ENCODE measurements at regions not wholly inside any gene's neighbourhood (a gene's known extent, or its start where the extent isn't known, plus 50 kb on each side); places are given as distances from the start of the nearest gene placed in this dataset.

DNA sequence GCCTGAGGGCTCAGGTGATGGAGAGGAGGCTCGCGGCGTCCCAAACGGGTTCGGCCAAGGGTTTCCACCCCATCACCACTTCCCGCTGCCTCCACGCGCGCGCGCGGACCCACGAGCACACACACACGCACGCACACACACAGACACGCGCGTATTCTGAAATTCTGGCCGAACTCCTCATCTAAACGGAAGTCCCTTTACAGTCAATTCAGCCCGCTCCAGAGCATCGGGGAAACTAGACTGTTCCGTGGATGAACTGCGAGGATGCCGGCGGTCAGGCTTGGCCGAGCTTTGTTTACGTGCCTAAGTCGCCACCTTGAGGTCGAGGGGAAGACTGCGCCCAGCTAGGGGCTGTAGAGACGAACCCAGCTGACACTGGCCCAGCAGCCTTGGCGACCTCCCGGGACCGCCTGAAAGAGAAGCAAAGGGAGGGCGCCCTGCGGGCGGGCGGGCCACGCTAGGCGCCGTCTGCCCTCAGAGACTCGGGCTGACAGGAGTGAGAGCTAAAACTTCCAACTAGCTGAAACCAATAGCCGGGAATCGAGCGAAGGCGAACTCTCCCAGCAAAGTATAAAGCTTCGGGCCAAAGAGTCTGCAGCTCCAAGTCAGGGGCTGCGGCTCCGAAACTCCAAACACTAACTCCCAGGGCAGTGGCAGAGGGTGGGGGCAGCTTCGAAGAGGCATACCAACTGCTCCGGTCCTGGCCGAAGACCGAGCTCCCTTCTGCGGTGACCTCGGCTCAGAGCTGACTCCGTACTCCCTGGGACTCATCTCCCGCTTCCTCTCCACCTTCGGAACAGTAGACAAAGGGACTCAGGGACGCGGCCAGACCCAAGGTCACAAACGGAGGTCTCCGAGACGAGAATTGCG is 124.7 kb upstream of the C11orf58 start (continued):
- TF ChIP-seq, protein P1, sequence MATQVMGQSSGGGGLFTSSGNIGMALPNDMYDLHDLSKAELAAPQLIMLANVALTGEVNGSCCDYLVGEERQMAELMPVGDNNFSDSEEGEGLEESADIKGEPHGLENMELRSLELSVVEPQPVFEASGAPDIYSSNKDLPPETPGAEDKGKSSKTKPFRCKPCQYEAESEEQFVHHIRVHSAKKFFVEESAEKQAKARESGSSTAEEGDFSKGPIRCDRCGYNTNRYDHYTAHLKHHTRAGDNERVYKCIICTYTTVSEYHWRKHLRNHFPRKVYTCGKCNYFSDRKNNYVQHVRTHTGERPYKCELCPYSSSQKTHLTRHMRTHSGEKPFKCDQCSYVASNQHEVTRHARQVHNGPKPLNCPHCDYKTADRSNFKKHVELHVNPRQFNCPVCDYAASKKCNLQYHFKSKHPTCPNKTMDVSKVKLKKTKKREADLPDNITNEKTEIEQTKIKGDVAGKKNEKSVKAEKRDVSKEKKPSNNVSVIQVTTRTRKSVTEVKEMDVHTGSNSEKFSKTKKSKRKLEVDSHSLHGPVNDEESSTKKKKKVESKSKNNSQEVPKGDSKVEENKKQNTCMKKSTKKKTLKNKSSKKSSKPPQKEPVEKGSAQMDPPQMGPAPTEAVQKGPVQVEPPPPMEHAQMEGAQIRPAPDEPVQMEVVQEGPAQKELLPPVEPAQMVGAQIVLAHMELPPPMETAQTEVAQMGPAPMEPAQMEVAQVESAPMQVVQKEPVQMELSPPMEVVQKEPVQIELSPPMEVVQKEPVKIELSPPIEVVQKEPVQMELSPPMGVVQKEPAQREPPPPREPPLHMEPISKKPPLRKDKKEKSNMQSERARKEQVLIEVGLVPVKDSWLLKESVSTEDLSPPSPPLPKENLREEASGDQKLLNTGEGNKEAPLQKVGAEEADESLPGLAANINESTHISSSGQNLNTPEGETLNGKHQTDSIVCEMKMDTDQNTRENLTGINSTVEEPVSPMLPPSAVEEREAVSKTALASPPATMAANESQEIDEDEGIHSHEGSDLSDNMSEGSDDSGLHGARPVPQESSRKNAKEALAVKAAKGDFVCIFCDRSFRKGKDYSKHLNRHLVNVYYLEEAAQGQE (tag by site-specific recombination; IDR thresholded peaks at IDR 0.05): no peak
- no peak for TF ChIP-seq ZSCAN30 (tag by site-specific recombination; IDR thresholded peaks at IDR 0.05)
- TF ChIP-seq ZNF677 (tag by site-specific recombination; IDR thresholded peaks at IDR 0.05): no peak
- TF ChIP-seq ZNF16 (tag by site-specific recombination; IDR thresholded peaks at IDR 0.05; ENCODE audit: low read depth): no peak
- no peak for TF ChIP-seq ZNF658 (tag by site-specific recombination; IDR thresholded peaks at IDR 0.05)
- TF ChIP-seq ZNF548 (tag by site-specific recombination; IDR thresholded peaks at IDR 0.05): no peak
- TF ChIP-seq ZNF518A (tag by site-specific recombination; conservative IDR thresholded peaks at IDR 0.05; ENCODE audit: low read depth): no peak
- no peak for TF ChIP-seq ZNF785 (tag by site-specific recombination; IDR thresholded peaks at IDR 0.05)
- no peak for TF ChIP-seq ZNF416 (tag by site-specific recombination; IDR thresholded peaks at IDR 0.05)
- TF ChIP-seq ZNF610 (tag by site-specific recombination; IDR thresholded peaks at IDR 0.05; ENCODE audit: borderline replicate concordance): no peak
- peak; percentile 25; the same call in 1 of the 2 replicates for TF ChIP-seq ZNF76 (tag by site-specific recombination; IDR thresholded peaks at IDR 0.05; ENCODE audit: borderline replicate concordance, low read depth)
- no peak for TF ChIP-seq FEZF1 (tag by site-specific recombination; IDR thresholded peaks at IDR 0.05)
- no peak for TF ChIP-seq ZNF341 (tag by site-specific recombination; IDR thresholded peaks at IDR 0.05; ENCODE audit: low read depth)
- TF ChIP-seq ZNF571 (tag by site-specific recombination; IDR thresholded peaks at IDR 0.05): no peak
- TF ChIP-seq ZNF423 (tag by site-specific recombination; IDR thresholded peaks at IDR 0.05): no peak
- TF ChIP-seq ZNF580 (tag by site-specific recombination; IDR thresholded peaks at IDR 0.05): no peak
- TF ChIP-seq SP7 (tag by site-specific recombination; IDR thresholded peaks at IDR 0.05): peak; percentile 23; the same call in 1 of the 2 replicates
- no peak for TF ChIP-seq ZNF560 (tag by site-specific recombination; IDR thresholded peaks at IDR 0.05; ENCODE audit: borderline replicate concordance)
- TF ChIP-seq ZNF184 (tag by site-specific recombination; IDR thresholded peaks at IDR 0.05): no peak
- TF ChIP-seq GLIS1 (tag by site-specific recombination; IDR thresholded peaks at IDR 0.05): peak; percentile 53; the same call in 1 of the 2 replicates
- no peak for TF ChIP-seq GLIS2 (tag by site-specific recombination; IDR thresholded peaks at IDR 0.05)
- TF ChIP-seq ZBTB17 (tag by site-specific recombination; IDR thresholded peaks at IDR 0.05): peak; percentile 86
- TF ChIP-seq, protein P2, sequence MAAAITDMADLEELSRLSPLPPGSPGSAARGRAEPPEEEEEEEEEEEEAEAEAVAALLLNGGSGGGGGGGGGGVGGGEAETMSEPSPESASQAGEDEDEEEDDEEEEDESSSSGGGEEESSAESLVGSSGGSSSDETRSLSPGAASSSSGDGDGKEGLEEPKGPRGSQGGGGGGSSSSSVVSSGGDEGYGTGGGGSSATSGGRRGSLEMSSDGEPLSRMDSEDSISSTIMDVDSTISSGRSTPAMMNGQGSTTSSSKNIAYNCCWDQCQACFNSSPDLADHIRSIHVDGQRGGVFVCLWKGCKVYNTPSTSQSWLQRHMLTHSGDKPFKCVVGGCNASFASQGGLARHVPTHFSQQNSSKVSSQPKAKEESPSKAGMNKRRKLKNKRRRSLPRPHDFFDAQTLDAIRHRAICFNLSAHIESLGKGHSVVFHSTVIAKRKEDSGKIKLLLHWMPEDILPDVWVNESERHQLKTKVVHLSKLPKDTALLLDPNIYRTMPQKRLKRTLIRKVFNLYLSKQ (tag by site-specific recombination; IDR thresholded peaks at IDR 0.05; ENCODE audit: borderline replicate concordance): no peak
- no peak for TF ChIP-seq ZNF202 (tag by site-specific recombination; IDR thresholded peaks at IDR 0.05; ENCODE audit: borderline replicate concordance)
- TF ChIP-seq ZNF600 (tag by site-specific recombination; IDR thresholded peaks at IDR 0.05): peak; percentile 96
- TF ChIP-seq, protein P3, sequence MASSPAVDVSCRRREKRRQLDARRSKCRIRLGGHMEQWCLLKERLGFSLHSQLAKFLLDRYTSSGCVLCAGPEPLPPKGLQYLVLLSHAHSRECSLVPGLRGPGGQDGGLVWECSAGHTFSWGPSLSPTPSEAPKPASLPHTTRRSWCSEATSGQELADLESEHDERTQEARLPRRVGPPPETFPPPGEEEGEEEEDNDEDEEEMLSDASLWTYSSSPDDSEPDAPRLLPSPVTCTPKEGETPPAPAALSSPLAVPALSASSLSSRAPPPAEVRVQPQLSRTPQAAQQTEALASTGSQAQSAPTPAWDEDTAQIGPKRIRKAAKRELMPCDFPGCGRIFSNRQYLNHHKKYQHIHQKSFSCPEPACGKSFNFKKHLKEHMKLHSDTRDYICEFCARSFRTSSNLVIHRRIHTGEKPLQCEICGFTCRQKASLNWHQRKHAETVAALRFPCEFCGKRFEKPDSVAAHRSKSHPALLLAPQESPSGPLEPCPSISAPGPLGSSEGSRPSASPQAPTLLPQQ (tag by site-specific recombination; IDR thresholded peaks at IDR 0.05): no peak
- no peak for TF ChIP-seq KLF9 (tag by site-specific recombination; IDR thresholded peaks at IDR 0.05; ENCODE audit: low read depth)
- no peak for TF ChIP-seq HOXC10 (CRISPR knock-in tag; IDR thresholded peaks at IDR 0.05)
